ENCODE measurements at regions not wholly inside any gene's neighbourhood (a gene's known extent, or its start where the extent isn't known, plus 50 kb on each side); places are given as distances from the start of the nearest gene placed in this dataset.

DNA sequence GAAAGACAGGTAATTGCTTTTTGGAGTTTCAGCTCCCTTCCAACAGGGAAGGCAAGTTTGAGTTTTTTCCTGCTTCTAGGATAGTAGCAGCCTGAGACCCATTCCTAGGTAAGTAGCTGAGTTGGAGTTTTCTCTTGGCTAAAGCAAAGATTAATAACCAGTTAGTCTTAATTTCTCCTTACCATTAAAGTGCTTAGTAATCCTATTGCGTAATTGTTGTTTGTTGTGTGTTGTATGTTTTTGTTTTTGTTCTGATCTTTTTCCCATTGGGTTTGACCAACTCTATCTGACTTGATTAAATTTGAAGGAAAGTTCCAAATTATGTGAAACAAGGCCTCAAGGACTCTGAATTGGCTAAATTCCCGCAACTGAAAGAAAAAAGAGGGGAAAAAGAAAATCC lies 83.5 kb downstream of the TBX22 start:
- no peak for TF ChIP-seq CTCF (IDR thresholded peaks at IDR 0.05)
- no peak for TF ChIP-seq POLR2A (IDR thresholded peaks at IDR 0.05)
- no peak for TF ChIP-seq POLR2AphosphoS5 (IDR thresholded peaks at IDR 0.05)
